AG09309 (cell line): ENCODE measurements at regions not wholly inside any gene's neighbourhood (a gene's known extent, or its start where the extent isn't known, plus 50 kb on each side); places are given as distances from the start of the nearest gene placed in this dataset.

Source experiments
- DNase-seq: peaks from one replicate; pipeline ENCODE4 v3.0.0-alpha.2; 2010; ENCODE audit warnings: low read depth
- H3K4me3 ChIP-seq: 2 replicates; pipeline ENCODE4 v1.5.1; 2011; ENCODE audit warnings: mild to moderate bottlenecking, low read depth, low read length, moderate library complexity; ENCODE audit not compliant: control insufficient read depth
- CTCF ChIP-seq: IDR thresholded peaks from 2 replicates; pipeline ENCODE4 v1.5.1; 2011; ENCODE audit warnings: mild to moderate bottlenecking, low read depth, low read length, inconsistent platforms; ENCODE audit not compliant: insufficient read depth, control insufficient read depth; ENCODE audit errors: missing control alignments

- H3K4me3 ChIP-seq: no peak overlapping the region
- DNase-seq: no peak
- TF ChIP-seq CTCF: no peak
Observed at GRCh38 chr1:65724151-65724550, 68.5 kb upstream of the PDE4B start.

GRCh38 chr1:65725064-65725463, 67.6 kb upstream of the PDE4B start:
- DNase-seq: no peak
- no peak overlapping the region for H3K4me3 ChIP-seq
- TF ChIP-seq CTCF: no peak

GRCh38 chr1:65728504-65728903, 64.2 kb upstream of the PDE4B start:
- no peak for DNase-seq
- no peak for TF ChIP-seq CTCF
- H3K4me3 ChIP-seq: no peak overlapping the region

GRCh38 chr1:65729259-65729658, 63.4 kb upstream of the PDE4B start:
- no peak for DNase-seq
- no peak overlapping the region for H3K4me3 ChIP-seq
- TF ChIP-seq CTCF: no peak

- DNase-seq: no peak
- TF ChIP-seq CTCF: no peak
- no peak overlapping the region for H3K4me3 ChIP-seq
Observed at GRCh38 chr1:65734979-65735378, 57.7 kb upstream of the PDE4B start.

GRCh38 chr1:65741993-65742392, 50.7 kb upstream of the PDE4B start:
- DNase-seq: no peak
- TF ChIP-seq CTCF: no peak
- H3K4me3 ChIP-seq: no peak overlapping the region
